HG02938 (cell line): ENCODE measurements at regions not wholly inside any gene's neighbourhood (a gene's known extent, or its start where the extent isn't known, plus 50 kb on each side); places are given as distances from the start of the nearest gene placed in this dataset.
"Not testable (repeated sequence)": the region's sequence is repeated elsewhere in the genome, so short reads cannot be mapped to it uniquely, and the experiment has no call there.

Source experiments
- ATAC-seq: cut with Tn5 transposase; IDR thresholded peaks from one replicate; pipeline ENCODE4 v1.9.1; 2021; ENCODE audit warnings: mild to moderate bottlenecking, moderate library complexity; ENCODE audit not compliant: unreplicated experiment

DNA sequence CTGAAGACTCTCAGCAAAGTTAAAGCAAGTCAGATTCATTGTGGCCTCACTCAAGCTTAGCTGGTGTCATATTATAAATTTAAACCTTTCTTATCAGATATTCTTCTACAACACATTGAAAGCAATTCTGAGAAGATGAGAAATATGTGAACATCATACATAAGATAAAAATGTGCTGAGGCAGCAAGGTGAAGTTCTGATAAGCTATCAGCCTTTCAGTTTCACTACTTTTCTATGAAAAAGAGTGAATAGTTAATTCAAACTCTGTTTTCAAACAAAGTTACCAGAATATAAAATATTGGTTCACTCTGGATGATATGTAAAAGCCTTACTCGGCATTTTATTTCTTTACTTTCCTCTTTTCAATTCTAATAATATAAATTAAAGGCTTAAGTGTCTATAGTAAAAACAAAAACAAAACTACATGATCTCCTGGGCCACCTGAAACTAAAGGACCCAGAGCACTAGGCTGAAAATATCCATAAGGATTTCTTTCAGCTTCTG, 824.4 kb downstream of the MTRR start:
- ATAC-seq = no peak

DNA sequence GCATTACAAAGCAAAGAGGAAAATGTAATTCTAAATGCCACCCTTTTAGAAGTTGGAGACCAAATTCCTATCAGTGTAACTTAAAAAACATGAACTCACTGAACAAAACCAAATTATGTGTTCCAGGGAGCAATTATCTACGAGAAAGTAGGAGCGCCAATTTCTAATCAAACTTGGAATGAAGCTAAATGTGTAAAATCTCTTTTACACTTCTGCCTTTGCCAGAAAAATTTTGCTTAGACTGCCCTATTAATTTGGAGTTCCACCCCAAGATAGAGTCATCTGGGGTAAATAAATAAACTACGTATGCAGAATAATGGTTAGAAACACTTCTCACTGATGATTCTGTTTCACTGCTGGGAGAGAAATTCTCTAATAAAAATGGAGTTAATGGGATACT, 825.6 kb downstream of the MTRR start:
- ATAC-seq = no peak

- no peak for ATAC-seq
Observed at GRCh38 chr5:8695902-8696845, 827.2 kb downstream of the MTRR start.

- ATAC-seq = no peak
Observed at GRCh38 chr5:8700222-8700621, 831.3 kb downstream of the MTRR start.

DNA sequence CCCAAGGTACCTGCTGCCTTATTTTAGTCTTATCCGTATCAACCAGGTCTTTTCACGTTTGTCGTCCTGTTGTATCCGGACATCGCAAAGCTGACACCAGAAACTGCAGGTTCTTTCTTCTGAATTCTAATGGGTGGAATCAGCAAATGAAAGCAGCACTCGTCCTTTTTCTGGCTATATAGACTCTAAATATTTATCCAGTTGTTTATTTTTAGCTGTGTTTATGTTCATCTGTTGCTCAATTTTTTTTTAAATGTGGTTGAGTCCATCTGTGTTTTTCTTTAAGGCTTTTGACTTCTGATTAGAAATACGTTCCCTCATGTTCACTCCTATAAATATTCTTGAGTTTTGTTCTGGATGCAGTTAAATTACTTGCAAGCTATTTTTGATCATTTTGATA, 831.7 kb downstream of the MTRR start:
- ATAC-seq = no peak

- no peak for ATAC-seq
Observed at GRCh38 chr5:8701251-8701650, 832.3 kb downstream of the MTRR start.

GRCh38 chr5:8710426-8710930, 835.4 kb downstream of the SEMA5A start:
- no peak for ATAC-seq

DNA sequence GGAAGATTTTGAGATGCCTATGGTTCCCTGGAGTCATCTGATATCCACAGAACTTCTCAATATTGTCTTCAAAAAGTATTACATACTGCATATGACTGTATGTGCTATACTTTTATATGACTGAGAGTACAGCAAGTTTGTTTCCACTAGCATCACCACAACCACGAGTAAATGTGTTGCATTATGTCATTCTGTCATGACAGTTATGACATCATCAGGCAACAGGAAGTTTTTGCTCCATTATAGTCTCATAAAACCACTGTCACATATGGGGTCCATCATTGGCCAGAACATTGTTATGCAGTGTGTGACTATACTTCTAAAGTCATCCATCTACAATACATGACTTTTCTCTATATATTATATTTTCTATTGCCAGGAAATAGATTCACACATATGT, 831.7 kb downstream of the SEMA5A start:
- ATAC-seq = no peak

DNA sequence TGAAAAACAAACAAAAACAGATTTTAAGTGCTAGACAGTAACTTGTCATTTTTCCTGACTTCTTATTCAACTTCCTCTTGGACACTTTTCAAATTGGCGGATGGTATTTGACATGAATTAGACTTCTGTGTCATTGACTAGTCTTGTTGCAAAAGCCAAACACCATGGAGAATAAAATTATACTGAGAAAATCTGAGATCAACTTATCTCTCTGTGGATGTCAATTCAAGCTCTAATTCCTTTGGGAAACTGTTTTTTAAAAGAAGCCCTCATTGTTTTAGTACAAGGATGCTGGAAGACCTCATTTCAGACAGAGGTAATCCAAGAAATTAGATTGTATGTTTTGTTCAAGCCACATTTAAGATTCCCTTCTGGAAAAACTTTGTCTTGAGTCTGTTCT, 831.0 kb downstream of the SEMA5A start:
- ATAC-seq = no peak

GRCh38 chr5:8719796-8720195, 826.1 kb downstream of the SEMA5A start:
- no peak for ATAC-seq

DNA sequence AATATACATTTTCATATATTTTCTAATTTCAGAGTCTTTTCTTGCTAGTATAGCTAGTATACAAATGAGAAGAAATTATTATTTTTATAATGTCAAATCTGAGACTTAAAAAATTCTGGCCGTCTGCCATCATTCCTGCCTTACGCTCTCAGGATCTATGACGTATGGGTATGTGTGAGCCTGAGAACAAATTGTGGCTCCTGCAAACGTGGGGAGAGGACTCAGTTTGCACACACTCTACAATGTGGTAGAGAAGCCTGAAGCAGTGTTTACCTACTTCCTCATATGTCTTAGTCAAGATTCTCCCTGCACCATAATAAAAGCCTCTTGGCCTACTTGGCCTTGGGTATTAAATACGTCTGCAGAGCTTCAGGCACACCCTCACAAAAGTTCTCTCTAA, 825.4 kb downstream of the SEMA5A start:
- no peak for ATAC-seq

DNA sequence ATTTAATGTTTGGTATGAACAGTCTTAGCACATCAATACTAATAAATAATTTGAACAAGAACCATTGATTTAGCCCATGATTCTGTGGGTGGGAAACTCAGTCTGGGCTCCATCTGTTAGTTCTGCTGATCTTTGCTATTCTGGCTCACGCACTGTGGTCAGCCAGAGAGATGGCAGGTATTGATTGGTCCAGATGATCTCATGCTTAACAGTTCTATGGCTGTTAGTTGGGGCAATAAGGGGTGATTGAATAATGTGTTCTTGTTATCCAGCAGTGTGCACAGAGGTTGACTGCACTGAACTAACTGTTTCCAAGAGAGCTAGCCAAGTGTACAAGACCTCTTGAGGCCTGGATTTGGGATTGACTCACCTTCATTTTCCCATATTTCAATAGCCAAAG, 824.3 kb downstream of the SEMA5A start:
- no peak for ATAC-seq

DNA sequence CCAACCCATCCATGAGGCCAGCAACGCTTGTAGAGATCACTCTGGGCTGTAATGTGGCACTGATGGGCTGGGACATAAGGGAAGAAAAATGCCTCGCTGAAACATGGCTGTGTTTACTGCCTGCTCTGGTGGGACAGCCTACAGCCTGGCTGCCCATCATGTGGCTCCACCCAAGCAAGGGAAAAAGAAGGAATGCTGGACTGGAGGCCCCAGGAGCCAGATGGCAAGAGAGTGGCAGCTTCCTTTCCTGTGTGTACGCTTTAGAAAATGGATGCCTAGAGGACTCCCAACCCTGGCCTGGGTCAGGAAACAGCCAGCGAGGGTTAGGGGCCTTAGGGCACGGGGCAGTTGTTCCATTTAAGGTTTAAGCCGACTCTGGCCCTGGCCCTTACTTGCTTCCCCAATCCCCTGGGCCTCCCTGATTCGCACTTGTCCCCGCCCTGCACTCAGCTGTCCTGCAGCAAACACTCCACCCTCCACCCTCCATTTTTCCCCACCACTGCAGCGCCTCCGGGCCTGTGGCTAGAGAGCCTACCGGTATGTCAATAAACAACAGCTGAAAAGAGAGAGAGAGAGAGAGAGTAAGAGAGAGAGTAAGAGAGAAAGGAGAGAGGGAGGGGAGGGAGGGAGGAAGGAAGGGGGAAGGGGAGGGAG, 819.4 kb downstream of the SEMA5A start:
- no peak for ATAC-seq

DNA sequence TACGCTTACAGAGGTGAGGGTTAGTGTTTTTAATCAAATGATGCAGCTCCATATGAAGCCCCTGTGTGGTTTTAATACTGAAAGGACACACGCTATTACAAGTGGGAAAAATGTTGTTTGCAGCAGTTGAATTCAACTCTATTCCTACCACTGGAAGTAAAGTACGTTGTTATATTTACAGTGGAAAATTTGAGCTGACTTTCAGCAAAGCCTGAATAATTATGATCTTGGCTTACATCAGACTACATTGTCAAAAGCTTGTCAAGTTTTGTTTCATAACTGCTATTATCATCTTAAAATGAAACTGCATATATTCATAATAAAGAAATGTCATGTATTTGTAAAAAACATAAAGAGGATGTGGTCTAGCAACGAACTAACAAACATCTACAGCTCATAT, 818.5 kb downstream of the SEMA5A start:
- ATAC-seq = no peak

- ATAC-seq = no peak
Observed at GRCh38 chr5:8729437-8729836, 816.4 kb downstream of the SEMA5A start.

DNA sequence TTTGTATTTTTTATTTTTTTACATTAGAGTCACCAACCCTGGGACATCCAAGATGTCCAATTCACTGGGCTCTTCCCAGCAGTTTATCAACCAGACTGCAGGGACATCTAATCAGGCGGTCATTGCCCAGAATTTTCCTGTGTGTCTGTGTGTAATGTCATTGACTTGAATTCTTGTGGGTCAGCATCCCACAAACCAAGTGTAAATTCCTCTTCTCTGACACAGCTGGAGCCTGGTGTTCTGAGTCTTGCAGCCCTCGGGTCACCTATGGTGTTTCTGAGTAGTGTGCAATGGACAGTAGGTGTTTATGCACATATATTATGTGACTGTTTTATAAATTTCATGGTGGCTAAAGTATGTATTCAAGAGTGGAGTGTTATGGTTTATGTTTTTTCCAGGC, 815.7 kb downstream of the SEMA5A start:
- no peak for ATAC-seq

DNA sequence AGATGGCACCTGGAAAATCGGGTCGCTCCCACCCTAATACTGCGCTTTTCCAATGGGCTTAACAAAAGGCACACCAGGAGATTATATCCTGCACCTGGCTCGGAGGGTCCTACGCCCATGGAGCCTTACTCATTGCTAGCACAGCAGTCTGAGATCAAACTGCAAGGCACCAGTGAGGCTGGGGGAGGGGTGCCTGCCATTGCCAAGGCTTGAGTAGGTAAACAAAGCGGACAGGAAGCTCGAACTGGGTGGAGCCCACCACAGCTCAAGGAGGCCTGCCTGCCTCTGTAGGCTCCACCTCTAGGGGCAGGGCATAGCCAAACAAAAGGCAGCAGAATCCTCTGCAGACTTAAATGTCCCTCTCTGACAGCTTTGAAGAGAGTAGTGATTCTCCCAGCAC, 814.8 kb downstream of the SEMA5A start:
- ATAC-seq = not testable (repeated sequence)

GRCh38 chr5:8740595-8740994, 805.3 kb downstream of the SEMA5A start:
- no peak for ATAC-seq

GRCh38 chr5:8749556-8749955, 796.3 kb downstream of the SEMA5A start:
- no peak for ATAC-seq

DNA sequence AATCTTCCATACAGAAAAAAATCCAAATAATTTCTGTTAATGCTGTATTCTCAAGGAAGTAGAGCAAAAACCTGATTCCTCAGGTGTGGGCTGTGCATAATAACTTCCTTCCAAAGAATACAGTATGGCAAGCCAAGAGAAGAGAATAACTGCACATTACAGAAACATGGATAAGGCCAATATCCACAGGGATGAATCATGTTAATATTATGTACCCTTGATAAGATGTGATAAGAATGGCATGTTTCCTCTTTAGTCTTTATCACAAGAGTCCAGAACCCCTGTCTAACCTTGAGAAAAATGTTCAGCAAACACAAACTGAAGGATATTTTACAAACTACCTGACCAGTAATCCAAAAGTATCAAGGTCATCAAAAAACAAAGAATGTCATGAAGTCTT, 795.8 kb downstream of the SEMA5A start:
- ATAC-seq = no peak

DNA sequence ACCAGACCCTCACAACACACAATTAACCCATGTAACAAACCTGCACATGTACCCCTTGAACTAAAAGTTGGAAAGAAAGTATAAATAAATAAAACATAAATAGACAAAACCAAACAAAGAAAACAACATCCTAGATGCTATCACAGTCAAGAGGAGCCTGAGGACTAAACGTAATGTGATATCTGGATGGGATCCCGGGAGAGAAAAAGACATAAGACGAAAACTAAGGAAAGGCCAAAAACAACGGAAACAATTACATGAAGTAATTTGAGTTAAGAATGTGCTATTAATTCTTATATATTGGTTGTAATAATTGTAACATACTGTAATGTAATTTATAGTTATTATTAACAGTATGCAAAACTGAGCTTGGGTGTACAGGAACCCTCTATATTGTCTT, 793.9 kb downstream of the SEMA5A start:
- no peak for ATAC-seq

DNA sequence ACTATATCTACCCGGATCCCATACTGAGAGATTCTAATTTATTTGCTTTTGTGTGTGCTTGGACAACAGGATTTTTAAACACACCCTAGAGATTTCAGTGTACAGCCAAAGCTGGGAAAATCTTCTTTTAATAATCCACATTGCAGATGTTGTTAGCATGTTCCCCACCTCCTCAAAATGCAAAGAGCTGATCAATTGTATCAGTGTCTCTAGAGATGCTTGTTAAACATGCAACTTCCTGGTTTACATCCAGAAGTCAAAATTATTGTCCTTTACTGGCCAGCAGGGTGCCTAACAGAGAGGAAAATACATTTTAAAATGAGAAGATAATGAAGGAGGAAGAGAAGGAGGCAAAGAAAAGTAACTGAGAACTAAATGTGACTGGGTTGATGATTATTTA, 793.3 kb downstream of the SEMA5A start:
- no peak for ATAC-seq
